GM19372 (cell line): ENCODE measurements at regions not wholly inside any gene's neighbourhood (a gene's known extent, or its start where the extent isn't known, plus 50 kb on each side); places are given as distances from the start of the nearest gene placed in this dataset.

Experiments
- ATAC-seq: cut with Tn5 transposase; IDR thresholded peaks from one replicate; pipeline ENCODE4 v1.9.1; 2021; ENCODE audit warnings: mild to moderate bottlenecking, low read depth, moderate library complexity; ENCODE audit not compliant: unreplicated experiment

DNA sequence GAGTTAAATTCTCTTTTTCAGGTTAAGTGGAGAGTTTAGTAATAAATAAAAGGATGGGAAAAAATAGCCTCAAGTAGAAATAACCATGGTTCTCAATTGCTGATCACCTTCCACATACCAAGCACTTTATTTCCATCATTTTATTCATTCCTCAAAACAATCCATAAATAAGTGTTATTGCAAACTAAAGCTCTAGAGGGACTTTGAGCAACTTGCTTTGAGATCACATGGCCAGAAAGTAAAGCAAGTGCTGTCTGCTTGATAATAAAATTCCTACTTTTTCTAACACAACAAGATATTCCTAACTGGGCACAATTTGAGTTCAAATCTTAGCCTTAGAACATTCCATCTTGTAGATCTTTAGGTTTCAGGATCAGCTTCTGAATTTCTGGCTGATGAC is 97.1 kb upstream of the C1orf87 start:
- ATAC-seq = no peak

DNA sequence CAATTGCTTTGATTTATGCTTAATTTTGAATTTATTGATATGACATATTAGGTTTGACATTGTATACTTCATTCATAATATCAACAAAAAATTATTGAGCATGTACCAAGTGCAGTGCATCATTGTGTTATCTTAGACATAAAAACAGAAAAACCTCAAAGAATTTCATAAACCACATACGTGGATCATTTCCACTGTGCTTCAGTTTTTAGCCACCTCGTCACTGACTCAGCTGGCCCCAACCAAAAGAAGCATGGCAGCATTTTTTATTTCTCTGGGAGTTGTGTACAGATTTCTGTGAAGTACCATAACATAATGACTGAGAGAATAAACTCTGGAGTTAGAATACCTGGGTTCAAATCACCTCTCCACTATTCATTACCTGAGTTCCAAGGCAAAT is 95.6 kb upstream of the C1orf87 start:
- no peak for ATAC-seq

DNA sequence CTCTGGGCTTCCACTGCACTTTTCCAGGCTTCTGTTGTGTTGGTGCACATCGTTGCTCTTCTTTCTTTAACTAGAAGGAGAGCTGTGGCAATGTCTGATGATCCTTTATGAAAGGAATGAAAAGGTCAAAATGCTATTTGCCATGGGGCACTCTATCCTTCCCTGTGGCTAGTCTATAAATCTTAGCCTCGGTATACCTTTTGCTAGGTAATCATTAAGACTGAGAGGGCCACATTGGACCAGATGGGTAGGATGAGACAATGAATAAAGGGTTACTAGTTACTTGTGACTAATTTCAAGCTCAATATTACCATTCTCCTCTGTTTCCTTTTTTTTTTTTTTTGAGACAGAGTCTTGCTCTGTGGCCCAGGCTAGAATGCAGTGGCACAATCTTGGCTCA is 89.4 kb upstream of the C1orf87 start:
- no peak for ATAC-seq

DNA sequence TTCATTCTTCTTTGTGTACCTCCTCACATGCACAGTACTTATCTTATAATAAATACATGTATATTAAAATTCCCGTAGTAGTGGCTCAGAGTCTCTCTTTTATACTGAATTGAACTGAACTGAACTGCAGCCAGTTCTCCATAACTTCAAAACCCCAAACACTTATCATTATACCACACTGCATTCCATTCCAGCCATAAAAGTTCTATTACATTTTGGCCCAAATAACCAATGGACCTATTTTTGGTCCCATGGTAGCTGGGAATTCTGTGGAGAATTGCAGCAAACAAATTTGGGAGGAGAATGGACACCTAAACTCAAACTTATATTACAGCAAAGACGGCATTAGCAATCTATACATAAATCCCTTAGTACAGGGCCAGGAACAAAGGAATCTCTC is 86.6 kb upstream of the C1orf87 start:
- no peak for ATAC-seq

DNA sequence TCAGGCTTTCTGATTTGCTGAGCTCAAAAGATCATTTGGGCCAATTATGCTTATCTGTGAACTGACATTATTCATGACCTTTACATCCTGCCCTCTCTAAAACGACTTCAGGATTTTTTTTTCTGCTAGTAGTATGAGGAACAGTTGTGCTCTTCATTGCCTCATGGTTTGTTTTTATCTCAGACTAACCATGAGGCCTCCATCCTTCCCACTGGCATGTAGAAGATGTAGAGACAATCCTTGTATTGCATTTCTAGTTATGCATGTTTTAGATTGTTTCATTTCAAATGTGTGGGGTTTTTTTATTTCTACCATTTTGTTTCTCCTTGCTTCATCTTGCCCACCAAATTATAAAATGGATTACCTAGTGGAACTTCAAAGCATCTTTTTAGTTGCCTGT is 82.8 kb upstream of the C1orf87 start:
- no peak for ATAC-seq

DNA sequence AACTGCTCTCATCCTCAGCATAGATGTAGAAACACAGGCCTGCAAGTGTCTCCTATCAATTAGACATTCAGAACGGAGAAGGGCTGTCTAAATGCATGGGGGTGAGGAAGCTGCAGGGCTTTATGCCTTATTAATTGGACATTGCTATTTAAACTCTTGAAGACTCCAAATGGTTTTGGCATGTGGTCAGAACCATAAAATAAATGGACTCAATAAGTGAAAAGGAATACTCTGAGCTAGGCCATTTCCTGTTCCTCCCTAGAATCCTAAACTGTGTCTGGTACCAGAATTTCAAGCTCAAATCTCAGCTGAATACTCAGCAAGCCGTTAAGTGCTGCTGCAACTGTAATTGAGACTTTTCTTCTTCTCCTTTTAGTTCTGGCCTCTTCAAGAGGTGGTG is 80.4 kb upstream of the C1orf87 start:
- no peak for ATAC-seq

DNA sequence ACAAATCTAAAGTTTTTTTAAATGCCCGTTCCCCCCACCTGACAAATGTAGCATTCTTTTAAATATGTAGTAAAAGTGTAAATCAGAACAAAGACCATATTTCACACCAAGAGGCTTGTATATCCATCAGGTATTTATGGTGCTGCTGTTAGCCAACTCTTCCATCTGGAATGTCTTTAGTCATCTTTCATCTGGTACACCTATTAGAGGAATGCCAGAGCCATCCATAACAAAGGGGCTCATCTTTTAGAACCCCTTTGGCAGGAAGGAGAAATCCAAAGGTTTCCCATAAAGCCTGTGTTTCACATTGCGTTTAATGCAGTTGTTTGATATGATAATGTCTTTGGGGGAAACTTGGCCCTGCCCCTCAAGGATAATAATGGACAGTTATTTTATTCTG is 79.3 kb upstream of the C1orf87 start:
- no peak for ATAC-seq

DNA sequence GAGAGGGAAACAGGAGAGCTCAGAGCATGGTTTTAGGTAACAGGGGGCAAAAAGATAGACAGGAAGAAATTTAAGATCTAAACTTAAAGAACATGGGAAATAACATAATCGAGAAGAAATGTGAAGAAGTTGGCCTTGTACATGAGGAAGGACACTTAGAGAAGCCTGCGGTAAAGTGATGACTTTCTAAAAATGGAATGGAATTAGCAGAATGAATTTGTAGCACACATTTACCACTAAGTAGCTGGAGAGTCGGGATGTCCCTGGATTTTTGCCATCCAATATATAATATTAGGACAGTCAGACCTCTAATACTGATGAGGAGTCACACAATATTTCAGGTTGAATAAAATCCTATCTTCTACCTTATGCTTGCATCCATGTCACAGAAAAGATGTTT is 77.7 kb upstream of the C1orf87 start:
- no peak for ATAC-seq

DNA sequence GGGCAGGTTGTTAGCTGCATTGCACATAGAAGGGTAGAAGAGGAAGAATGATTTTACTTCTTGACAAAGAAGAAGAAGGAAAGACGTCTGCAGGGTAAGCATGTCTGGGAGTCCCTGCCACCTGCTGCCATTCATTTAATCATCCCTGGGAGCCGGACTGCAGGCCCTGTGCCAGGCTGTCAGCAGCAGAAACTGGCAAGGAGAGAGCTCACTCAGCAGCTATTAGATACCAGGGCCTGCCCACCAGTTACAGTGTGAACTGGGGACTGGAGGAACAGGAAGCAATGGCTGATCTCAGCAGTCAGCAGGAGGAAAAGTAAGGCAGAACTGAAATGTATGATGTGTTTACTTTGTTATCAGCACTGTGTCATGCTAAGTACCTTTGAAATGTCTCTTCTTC is 75.7 kb upstream of the C1orf87 start:
- no peak for ATAC-seq

DNA sequence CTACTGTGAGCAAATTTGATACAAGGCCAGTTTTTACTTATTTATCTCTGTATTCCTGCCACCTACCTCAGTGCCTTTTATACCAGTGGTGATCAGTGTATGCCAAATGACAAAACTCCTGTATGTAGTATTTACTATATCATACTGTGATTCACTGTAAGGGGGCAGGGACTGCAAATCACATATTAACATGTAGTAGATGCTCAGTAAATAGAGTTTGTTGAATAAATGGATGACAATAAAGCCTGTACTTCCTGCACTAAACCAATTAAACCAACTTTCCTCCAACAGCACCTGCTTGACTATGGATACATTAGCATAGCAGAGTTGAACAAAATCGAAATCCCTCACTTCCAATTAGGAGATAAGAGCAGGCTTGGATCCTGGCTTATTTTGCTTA is 73.3 kb upstream of the C1orf87 start:
- no peak for ATAC-seq

DNA sequence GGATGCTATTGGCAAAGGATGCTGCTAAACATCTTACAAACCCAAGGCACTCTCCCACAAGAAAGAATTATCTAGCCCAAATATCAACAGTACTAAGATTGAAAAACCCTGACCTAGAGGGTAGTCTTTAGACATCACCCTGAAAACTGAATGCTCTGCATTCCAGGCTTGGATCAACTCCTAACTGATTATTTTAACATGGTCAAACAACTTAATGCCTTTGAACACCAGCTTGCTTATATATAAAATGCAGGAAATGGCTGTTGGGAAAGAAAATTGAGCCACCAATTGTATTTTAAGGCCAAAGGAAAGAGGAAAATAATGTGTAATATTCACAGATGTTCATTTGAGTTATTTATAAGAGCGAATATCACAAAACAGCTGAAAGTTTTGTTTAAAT is 72.2 kb upstream of the C1orf87 start:
- no peak for ATAC-seq

DNA sequence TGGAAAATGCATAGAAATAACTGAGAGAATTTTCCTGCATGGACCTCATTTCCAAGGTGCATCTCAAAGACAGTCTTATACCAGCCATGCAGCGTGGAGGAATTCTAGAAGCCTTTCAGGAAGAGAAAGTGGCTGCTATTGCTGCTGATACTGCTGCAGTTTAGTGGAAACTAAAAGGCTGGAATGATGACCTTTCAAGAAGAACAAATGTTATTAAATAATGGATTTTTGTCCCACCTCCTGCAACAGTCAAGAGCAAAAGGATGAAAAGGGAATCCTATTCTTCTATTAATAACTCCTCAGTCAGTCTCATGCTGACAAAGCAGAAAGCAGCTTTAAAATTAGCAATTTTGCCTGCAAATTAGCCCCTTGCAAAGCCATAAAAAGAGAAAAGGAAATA is 68.2 kb upstream of the C1orf87 start:
- ATAC-seq = no peak

DNA sequence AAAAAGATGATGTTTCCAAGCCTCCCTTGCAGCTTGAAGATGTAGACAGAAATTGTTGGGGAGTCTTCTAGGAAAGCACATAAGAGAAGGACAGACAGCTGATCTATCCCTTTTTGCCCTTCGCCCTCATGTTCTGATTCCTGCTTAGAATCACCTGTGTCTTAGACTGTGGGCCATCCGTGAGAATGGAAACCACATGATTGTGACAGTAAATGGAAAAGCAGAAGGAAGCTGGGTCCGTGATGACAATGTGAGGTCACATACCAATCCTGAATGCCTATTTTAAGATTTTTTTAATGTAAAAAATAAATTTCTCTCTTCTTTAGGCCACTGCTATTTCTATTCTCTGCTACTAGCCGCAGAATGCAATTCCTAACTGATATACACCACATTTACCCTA is 67.7 kb upstream of the C1orf87 start:
- no peak for ATAC-seq

DNA sequence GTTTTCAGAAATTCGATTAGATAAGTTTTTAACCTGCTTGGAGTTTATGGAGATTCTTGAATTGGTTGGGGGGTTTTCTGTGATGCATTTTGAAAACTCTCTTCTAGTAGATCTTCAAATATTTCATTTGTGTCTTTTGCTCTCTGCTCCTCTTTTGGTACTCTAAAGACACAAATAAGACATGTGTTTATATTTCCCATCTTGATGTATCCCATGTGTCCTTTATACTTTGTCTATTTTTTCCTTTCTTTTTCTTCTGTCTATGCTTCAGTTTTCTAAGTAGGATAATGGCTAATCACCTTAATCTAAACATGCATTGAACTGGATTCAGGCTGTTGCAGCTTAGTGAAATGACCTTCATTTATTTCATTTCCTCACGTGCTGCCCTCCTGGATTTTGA is 63.8 kb upstream of the C1orf87 start:
- ATAC-seq = no peak

DNA sequence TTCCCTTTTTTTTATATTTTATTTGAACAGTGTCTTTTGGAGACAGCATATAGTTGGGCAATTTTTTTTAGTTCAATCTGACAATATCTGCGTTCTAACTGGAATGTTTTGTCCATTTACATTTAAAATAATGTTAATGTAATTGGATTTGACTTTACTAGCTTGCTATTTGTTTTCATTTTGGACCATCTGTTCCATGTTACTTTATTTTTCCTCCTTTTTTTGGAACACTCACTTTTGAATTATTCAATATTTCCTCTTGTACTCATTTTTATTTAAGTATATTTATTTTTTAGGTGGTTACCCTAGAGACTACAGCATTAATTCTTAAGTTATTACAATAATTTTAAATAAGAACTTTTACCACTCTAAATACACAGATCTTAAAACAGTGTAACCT is 62.8 kb upstream of the C1orf87 start:
- ATAC-seq = no peak

DNA sequence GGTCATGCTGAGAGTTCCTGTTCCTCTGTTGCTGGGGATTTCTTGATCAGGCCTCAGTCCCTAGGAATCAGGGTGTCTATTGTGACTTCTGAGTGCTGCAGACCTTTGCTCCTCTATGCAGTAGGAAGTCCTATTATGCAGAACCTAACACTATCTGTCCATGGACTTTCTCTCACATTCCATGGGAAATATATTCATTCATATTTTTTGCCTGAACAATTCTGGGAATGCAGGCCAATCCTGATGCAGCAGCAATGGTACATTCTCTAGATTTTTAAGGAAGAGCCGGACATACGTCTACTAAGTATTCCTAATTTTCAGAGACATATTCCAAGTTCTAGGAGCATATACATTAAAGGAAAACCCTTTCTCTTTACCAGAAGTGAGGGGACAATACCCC is 61.1 kb upstream of the C1orf87 start:
- ATAC-seq = no peak

DNA sequence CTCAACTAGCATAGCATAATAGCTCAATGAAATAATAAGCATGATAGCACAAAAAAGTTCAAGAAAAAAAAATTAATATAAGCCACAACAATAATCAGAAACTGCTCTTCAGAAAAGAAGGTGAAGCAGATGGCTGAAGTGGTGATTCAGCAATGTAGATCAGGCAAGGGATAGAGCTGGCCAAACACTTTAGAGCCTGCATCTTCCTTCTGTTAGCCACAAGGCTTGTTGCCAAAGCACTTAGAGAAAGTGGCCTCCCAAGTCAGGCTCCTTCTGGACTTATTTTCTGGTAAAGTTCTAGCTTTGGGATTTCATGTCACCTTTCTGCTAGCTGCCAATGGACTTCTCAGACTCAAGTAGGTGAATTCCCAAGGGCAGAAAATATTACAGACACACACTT is 60.3 kb upstream of the C1orf87 start:
- no peak for ATAC-seq

DNA sequence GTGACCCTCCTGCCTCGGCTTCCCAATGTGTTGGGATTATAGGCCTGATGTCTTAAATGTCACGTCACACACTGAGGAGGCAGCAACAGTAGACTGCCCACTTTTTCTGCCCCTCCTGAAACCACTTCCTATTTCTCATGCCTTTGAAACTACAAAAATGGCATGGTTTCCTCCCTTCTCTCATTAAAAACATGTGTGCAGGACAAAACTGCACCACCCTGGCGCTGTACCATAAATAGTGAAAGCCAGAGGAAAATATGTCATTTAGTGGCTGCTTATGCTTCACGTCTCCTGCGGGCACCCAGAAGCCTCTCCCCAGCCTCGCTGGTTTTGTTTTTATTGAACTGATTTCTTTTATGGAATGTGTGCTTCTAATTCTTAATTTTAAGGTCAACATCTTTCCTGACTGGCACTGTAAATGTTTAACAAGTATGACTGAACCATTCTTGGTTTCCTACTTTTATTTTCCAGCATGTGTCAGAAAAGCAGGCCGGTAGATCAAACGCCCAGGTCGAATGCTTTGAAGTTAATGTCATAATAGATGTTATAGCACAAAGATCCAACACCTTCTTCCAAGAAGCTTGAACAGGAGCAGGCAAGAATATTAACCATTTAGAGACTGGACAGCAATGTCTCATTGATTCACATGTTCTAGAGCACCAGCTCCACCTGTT is 59.6 kb upstream of the C1orf87 start:
- ATAC-seq = no peak

DNA sequence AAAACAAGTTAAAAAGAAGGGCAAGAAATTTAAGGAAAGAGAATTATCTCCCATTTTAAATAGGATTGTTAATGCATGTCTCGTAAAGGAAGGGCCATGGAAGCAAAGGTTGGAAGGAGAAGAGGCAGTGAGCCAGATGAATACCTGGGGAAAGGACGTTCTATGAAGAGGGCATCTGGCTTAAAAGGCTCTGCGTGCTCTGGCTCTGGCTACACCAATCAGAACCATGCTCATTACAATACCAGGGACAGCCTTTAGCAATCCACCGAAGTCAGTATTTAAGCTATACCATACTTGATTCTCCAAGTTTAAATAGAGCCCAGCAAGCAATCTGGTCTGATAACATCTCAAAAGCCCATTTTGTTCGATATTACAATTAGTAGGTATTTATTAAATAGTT is 58.5 kb upstream of the C1orf87 start:
- no peak for ATAC-seq

DNA sequence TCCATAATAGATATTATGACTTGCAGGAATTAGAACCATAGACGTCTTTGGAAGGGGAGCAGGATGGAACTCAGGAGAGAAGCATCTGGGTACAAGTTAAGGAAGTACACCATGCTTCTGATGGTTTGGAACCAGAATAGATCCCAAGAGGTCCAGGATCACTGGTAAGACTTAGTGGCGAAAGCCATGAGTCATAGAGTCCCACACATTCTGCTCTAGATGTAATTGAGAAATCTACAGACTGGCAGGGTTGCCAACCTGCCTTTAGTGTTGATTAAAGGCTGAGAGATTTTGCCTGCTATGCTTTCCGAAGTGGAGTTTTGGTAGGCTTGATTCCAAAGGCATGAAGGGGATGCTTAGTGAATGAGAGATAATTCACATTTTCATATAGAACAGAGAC is 57.1 kb upstream of the C1orf87 start:
- no peak for ATAC-seq

DNA sequence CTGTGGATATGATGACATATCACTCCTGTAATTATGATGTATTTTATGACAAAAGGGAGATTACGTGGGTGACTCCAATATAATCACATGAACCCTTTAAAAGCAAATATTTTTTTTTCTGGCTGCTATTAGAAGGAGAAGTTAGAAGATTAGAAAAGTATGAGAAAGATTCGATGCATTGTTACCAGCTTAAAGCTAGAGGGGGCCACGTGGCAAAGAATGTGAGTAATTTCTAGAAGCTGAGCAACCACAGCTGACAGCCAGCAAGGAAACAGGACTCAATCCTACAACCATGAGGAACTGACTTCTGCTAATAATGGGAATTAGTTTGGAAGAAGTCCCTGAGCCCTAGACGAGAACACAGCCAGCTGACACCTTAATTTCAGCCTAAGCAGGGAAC is 56.3 kb upstream of the C1orf87 start:
- ATAC-seq = no peak

DNA sequence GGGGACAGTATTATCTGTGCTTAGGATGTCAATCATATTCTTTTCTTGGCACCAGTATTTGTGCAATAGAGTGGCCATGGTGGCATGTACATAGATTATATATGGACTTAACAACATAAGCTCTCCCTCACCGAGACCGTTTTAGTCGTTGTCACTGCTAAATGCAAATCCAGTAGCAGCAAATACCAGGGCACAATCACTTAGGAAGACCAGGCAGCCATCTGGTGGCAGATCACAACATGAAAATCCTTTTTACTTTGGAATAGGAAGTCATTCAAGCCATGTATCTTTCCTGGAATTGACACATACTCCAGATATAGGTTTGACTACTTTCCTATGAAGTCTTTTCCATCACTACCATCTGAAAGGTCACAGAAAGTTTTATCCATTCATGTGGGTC is 53.2 kb upstream of the C1orf87 start:
- no peak for ATAC-seq
